ENCODE measurements at regions not wholly inside any gene's neighbourhood (a gene's known extent, or its start where the extent isn't known, plus 50 kb on each side); places are given as distances from the start of the nearest gene placed in this dataset.

- TF ChIP-seq CTCF (IDR thresholded peaks at IDR 0.05; ENCODE audit: poor library complexity, severe bottlenecking), result no peak
- no peaks in the 10 kb centered on the region for H3K4me1 ChIP-seq (ENCODE audit: insufficient read depth, poor library complexity, severe bottlenecking)
- no peak for DNase-seq (ENCODE audit: low spot score)
- H3K27ac ChIP-seq (ENCODE audit: poor library complexity, severe bottlenecking), result no peak overlapping the region
- ATAC-seq (ENCODE audit: low read depth), result no peak
- no peak overlapping the region for H3K4me3 ChIP-seq (ENCODE audit: severe bottlenecking)
- no peaks in the 10 kb centered on the region for H3K27me3 ChIP-seq (ENCODE audit: insufficient read depth, poor library complexity, severe bottlenecking)
- H3K9me3 ChIP-seq (ENCODE audit: severe bottlenecking), result no peaks in the 10 kb centered on the region
- no peaks in the 10 kb centered on the region for H3K36me3 ChIP-seq (ENCODE audit: low read depth)
Observed at GRCh38 chr9:12351293-12352044, 341.7 kb upstream of the TYRP1 start.

- TF ChIP-seq CTCF (IDR thresholded peaks at IDR 0.05; ENCODE audit: poor library complexity, severe bottlenecking), result no peak
- H3K4me1 ChIP-seq (ENCODE audit: insufficient read depth, poor library complexity, severe bottlenecking), result no peaks in the 10 kb centered on the region
- no peaks in the 10 kb centered on the region for H3K27me3 ChIP-seq (ENCODE audit: insufficient read depth, poor library complexity, severe bottlenecking)
- H3K27ac ChIP-seq (ENCODE audit: poor library complexity, severe bottlenecking), result no peak overlapping the region
- no peaks in the 10 kb centered on the region for H3K9me3 ChIP-seq (ENCODE audit: severe bottlenecking)
- no peaks in the 10 kb centered on the region for H3K36me3 ChIP-seq (ENCODE audit: low read depth)
- ATAC-seq (ENCODE audit: low read depth) (no peak), DNase-seq (ENCODE audit: low spot score) (no peak)
- H3K4me3 ChIP-seq (ENCODE audit: severe bottlenecking), result no peak overlapping the region
Observed at GRCh38 chr9:12352045-12352315, 341.2 kb upstream of the TYRP1 start.

- H3K4me3 ChIP-seq (ENCODE audit: severe bottlenecking), result no peak overlapping the region
- ATAC-seq (ENCODE audit: low read depth) (no peak), DNase-seq (ENCODE audit: low spot score) (no peak)
- H3K27ac ChIP-seq (ENCODE audit: poor library complexity, severe bottlenecking), result no peak overlapping the region
- peaks cover 4% of the 10 kb centered on the region for H3K27me3 ChIP-seq (ENCODE audit: insufficient read depth, poor library complexity, severe bottlenecking)
- no peaks in the 10 kb centered on the region for H3K36me3 ChIP-seq (ENCODE audit: low read depth)
- no peaks in the 10 kb centered on the region for H3K4me1 ChIP-seq (ENCODE audit: insufficient read depth, poor library complexity, severe bottlenecking)
- H3K9me3 ChIP-seq (ENCODE audit: severe bottlenecking), result no peaks in the 10 kb centered on the region
- TF ChIP-seq CTCF (IDR thresholded peaks at IDR 0.05; ENCODE audit: poor library complexity, severe bottlenecking), result no peak
Observed at GRCh38 chr9:12363439-12363838, 329.7 kb upstream of the TYRP1 start.

- Histone ChIP-seq H3K36me3 (ENCODE audit: low read depth) (no peaks in the 10 kb centered on the region), H3K9me3 (ENCODE audit: severe bottlenecking) (no peaks in the 10 kb centered on the region), H3K27me3 (ENCODE audit: insufficient read depth, poor library complexity, severe bottlenecking) (peaks cover 4% of the 10 kb centered on the region), H3K4me3 (ENCODE audit: severe bottlenecking) (no peak overlapping the region), H3K4me1 (ENCODE audit: insufficient read depth, poor library complexity, severe bottlenecking) (no peaks in the 10 kb centered on the region), H3K27ac (ENCODE audit: poor library complexity, severe bottlenecking) (no peak overlapping the region)
- no peak for DNase-seq (ENCODE audit: low spot score)
- ATAC-seq (ENCODE audit: low read depth), result no peak
- no peak for TF ChIP-seq CTCF (IDR thresholded peaks at IDR 0.05; ENCODE audit: poor library complexity, severe bottlenecking)
Observed at GRCh38 chr9:12368569-12368968, 324.6 kb upstream of the TYRP1 start.

GRCh38 chr9:12391839-12392509 lies 301.2 kb upstream of the TYRP1 start:
- Histone ChIP-seq H3K27ac (ENCODE audit: poor library complexity, severe bottlenecking) (no peak overlapping the region), H3K9me3 (ENCODE audit: severe bottlenecking) (no peaks in the 10 kb centered on the region), H3K36me3 (ENCODE audit: low read depth) (no peaks in the 10 kb centered on the region), H3K4me3 (ENCODE audit: severe bottlenecking) (no peak overlapping the region), H3K27me3 (ENCODE audit: insufficient read depth, poor library complexity, severe bottlenecking) (no peaks in the 10 kb centered on the region), H3K4me1 (ENCODE audit: insufficient read depth, poor library complexity, severe bottlenecking) (no peaks in the 10 kb centered on the region)
- DNase-seq (ENCODE audit: low spot score), result no peak
- TF ChIP-seq CTCF (IDR thresholded peaks at IDR 0.05; ENCODE audit: poor library complexity, severe bottlenecking), result no peak
- no peak for ATAC-seq (ENCODE audit: low read depth)

Measured in RWPE2 (cell line).